ENCODE measurements at regions not wholly inside any gene's neighbourhood (a gene's known extent, or its start where the extent isn't known, plus 50 kb on each side); places are given as distances from the start of the nearest gene placed in this dataset.

DNA sequence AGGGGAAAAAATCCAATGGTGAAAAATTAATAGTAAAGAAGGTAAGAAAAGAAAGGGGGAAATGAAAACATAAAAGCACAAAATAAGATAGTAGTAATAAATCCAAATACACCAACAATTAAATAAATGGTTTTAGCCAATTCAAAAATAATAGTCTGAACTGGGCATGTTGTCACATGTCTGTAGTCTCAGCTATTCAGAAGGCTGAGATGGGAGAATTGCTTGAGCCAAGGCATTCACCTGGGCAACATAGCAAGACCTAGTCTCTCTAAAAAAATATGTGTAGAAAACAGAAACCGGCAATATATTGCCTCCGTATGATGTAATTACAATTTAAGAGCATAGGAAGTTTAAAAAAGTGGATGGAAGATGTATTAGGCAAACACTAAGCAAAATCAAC lies 311.3 kb upstream of the FERMT1 start:
- Histone ChIP-seq H3K9me3 (no peaks in the 10 kb centered on the region), H3K4me1 (no peaks in the 10 kb centered on the region), H3K36me3 (ENCODE audit: control insufficient read depth, insufficient read depth, low read length) (no peaks in the 10 kb centered on the region), H3K27me3 (replicated peaks; ENCODE audit: control insufficient read depth, insufficient read depth, low read length) (no peaks in the 10 kb centered on the region), H3K4me3 (ENCODE audit: low read depth, low read length) (no peak overlapping the region)
- Mint-ChIP-seq H3K4me1 (ENCODE audit: low read depth, unreplicated experiment) (no peaks in the 10 kb centered on the region), H3K4me3 (ENCODE audit: unreplicated experiment) (no peak overlapping the region), H3K27me3 (ENCODE audit: insufficient read depth, unreplicated experiment) (peaks cover 3% of the 10 kb centered on the region), H3K27ac (ENCODE audit: unreplicated experiment) (no peak overlapping the region), H3K9me3 (ENCODE audit: unreplicated experiment) (no peaks in the 10 kb centered on the region), H3K36me3 (ENCODE audit: insufficient read depth, unreplicated experiment) (no peaks in the 10 kb centered on the region)
- DNase-seq, result no peak
- TF ChIP-seq, protein P1, sequence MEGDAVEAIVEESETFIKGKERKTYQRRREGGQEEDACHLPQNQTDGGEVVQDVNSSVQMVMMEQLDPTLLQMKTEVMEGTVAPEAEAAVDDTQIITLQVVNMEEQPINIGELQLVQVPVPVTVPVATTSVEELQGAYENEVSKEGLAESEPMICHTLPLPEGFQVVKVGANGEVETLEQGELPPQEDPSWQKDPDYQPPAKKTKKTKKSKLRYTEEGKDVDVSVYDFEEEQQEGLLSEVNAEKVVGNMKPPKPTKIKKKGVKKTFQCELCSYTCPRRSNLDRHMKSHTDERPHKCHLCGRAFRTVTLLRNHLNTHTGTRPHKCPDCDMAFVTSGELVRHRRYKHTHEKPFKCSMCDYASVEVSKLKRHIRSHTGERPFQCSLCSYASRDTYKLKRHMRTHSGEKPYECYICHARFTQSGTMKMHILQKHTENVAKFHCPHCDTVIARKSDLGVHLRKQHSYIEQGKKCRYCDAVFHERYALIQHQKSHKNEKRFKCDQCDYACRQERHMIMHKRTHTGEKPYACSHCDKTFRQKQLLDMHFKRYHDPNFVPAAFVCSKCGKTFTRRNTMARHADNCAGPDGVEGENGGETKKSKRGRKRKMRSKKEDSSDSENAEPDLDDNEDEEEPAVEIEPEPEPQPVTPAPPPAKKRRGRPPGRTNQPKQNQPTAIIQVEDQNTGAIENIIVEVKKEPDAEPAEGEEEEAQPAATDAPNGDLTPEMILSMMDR (IDR thresholded peaks at IDR 0.05; ENCODE audit: insufficient read depth in 1 of 2, low read depth in 1 of 2, low read length in 1 of 2, severe bottlenecking in 1 of 2, unreplicated experiment in 1 of 2), result no peak
- BruUV-seq (replicated peaks), result no TSS peak
- intact Hi-C loops (cut with micrococcal nuclease; ENCODE audit: unreplicated experiment), result no loop called here
- POLR2A ChIA-PET, result no interaction called here
- CTCF ChIA-PET, result no interaction called here

DNA sequence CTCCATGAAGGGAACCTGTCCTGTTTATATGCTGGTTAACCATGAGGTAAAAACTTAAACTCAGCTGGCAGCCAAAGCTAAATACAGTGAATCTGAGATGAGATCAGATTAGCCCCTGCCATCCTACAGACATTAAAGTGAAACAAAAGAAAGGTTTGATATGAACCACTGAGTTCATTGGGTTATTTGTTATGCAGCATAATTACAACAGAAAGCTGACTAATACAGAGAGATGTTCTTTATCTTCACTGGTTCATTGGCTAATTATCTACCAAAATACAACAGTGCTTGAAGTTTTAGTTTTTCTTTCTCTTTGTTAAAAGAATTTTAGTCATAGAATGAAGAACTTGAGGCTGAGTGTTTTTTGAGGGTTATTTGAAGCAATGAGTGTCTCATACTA lies 307.6 kb upstream of the FERMT1 start:
- peaks cover 3% of the 10 kb centered on the region for H3K27me3 Mint-ChIP-seq (ENCODE audit: insufficient read depth, unreplicated experiment)
- no peak overlapping the region for H3K4me3 Mint-ChIP-seq (ENCODE audit: unreplicated experiment)
- no peak for DNase-seq
- no peaks in the 10 kb centered on the region for H3K36me3 ChIP-seq (ENCODE audit: control insufficient read depth, insufficient read depth, low read length)
- no peaks in the 10 kb centered on the region for H3K36me3 Mint-ChIP-seq (ENCODE audit: insufficient read depth, unreplicated experiment)
- H3K27ac Mint-ChIP-seq (ENCODE audit: unreplicated experiment), result no peak overlapping the region
- no peaks in the 10 kb centered on the region for H3K9me3 ChIP-seq
- H3K4me3 ChIP-seq (ENCODE audit: low read depth, low read length), result no peak overlapping the region
- BruUV-seq (replicated peaks), result no TSS peak
- H3K9me3 Mint-ChIP-seq (ENCODE audit: unreplicated experiment), result no peaks in the 10 kb centered on the region
- ChIA-PET CTCF (no interaction called here), POLR2A (no interaction called here)
- intact Hi-C loops (cut with micrococcal nuclease; ENCODE audit: unreplicated experiment), result no loop called here
- TF ChIP-seq, protein P1 (IDR thresholded peaks at IDR 0.05; ENCODE audit: insufficient read depth in 1 of 2, low read depth in 1 of 2, low read length in 1 of 2, severe bottlenecking in 1 of 2, unreplicated experiment in 1 of 2), result no peak
- H3K4me1 ChIP-seq, result no peaks in the 10 kb centered on the region
- H3K4me1 Mint-ChIP-seq (ENCODE audit: low read depth, unreplicated experiment), result no peaks in the 10 kb centered on the region
- H3K27me3 ChIP-seq (replicated peaks; ENCODE audit: control insufficient read depth, insufficient read depth, low read length), result no peaks in the 10 kb centered on the region

DNA sequence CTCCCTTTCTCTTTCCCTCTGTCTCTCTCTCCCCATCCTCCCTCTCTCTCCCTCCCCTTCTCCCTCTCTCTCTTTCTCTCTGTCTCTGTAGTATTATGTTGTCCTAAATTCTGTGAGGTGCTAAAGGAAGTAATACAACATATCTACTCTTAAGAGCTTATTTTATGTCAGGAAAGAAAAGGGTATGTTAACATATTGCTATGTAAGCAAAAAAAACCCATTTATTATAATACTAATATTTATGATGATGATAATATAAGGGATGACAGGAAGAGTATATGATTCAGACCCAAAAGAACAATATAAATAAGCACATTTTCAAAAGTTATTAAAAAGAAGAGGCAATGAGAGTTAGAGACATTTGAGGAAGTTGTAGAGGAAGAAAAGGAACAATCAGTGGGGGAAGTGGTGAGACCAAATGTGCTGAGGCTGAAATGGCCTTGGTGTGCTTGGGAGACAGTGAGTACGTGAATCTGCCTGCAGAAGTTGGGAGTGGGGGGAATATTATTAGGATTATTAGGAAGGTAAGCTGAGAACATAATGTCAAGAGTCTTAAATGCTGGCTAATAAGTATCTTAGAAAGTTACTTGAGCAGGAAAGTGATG lies 303.6 kb upstream of the FERMT1 start:
- Mint-ChIP-seq H3K27ac (ENCODE audit: unreplicated experiment) (no peak overlapping the region), H3K4me3 (ENCODE audit: unreplicated experiment) (no peak overlapping the region), H3K36me3 (ENCODE audit: insufficient read depth, unreplicated experiment) (no peaks in the 10 kb centered on the region), H3K4me1 (ENCODE audit: low read depth, unreplicated experiment) (no peaks in the 10 kb centered on the region), H3K9me3 (ENCODE audit: unreplicated experiment) (no peaks in the 10 kb centered on the region), H3K27me3 (ENCODE audit: insufficient read depth, unreplicated experiment) (no peaks in the 10 kb centered on the region)
- ChIA-PET POLR2A (no interaction called here), CTCF (no interaction called here)
- intact Hi-C loops (cut with micrococcal nuclease; ENCODE audit: unreplicated experiment), result no loop called here
- no peaks in the 10 kb centered on the region for H3K27me3 ChIP-seq (replicated peaks; ENCODE audit: control insufficient read depth, insufficient read depth, low read length)
- no peaks in the 10 kb centered on the region for H3K9me3 ChIP-seq
- no peak overlapping the region for H3K4me3 ChIP-seq (ENCODE audit: low read depth, low read length)
- no TSS peak for BruUV-seq (replicated peaks)
- H3K36me3 ChIP-seq (ENCODE audit: control insufficient read depth, insufficient read depth, low read length), result no peaks in the 10 kb centered on the region
- DNase-seq, result no peak
- TF ChIP-seq, protein P1 (IDR thresholded peaks at IDR 0.05; ENCODE audit: insufficient read depth in 1 of 2, low read depth in 1 of 2, low read length in 1 of 2, severe bottlenecking in 1 of 2, unreplicated experiment in 1 of 2), result no peak
- H3K4me1 ChIP-seq, result no peaks in the 10 kb centered on the region
